ENCODE measurements at regions not wholly inside any gene's neighbourhood (a gene's known extent, or its start where the extent isn't known, plus 50 kb on each side); places are given as distances from the start of the nearest gene placed in this dataset.

DNA sequence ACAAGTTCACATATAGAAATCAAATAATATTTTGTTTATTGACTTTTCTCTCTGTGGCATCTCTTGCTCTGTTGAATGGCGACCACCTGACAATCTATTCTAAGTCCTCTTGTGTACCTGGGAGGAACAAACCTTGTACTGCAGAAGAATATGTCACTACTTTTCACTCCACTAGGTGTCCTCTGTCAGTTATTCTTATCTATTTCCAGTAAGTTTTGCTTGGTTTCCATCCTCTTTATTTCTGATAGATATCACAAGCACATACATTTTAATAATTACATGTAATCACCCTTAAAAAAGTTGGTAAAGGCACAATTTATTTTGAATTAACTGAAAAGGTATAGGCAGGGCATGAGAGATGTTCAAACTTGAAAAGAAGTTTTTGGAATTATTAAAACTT, 238.4 kb downstream of the SNCA start:
- DNase-seq: peak; percentile 62

GRCh38 chr4:89595125-89595789, 241.7 kb downstream of the SNCA start:
- DNase-seq: no peak

DNA sequence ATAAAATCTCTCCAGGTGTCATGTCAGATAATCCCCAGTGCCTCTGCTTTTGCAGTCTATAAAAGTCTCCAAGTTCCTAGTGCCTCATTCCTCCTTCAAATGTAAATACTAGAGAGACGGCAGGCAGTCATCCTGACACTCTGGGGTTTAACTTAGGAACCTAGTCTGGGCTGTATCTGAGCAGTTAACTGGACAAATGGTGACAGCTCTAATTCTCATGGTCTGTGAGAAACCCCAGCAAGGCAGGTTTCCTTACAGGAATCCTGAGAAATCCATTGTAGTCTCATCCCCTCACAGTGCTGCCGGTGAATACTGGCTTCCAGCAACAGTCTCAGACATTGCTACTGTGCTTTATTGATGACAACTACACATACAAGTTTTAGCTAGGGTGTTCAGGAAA, 246.8 kb downstream of the SNCA start:
- no peak for DNase-seq

GRCh38 chr4:89588421-89588820, 248.5 kb downstream of the SNCA start:
- no peak for DNase-seq

DNA sequence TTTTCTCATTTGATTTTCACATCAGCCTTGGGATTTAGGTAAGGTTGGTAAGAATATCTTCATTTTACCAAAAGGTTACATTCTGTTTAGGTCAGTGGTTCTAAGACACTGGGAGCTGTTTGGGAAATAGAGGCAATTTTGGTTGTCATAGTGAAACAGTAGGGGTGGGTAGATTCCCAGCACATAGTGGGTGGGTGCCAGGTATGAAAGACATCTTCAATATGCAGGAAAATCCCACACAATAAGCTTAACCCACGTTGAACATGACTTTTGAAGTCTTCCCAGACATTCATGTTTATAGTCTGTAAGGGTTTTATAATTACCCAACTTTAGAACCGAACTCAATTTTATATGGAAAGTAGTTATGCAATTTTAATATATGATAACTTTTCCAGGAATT, 249.6 kb downstream of the SNCA start:
- no peak for DNase-seq

GRCh38 chr4:89586864-89587263, 250.1 kb downstream of the SNCA start:
- peak; percentile 58 for DNase-seq

GRCh38 chr4:89586318-89586717, 250.6 kb downstream of the SNCA start:
- DNase-seq: no peak

DNA sequence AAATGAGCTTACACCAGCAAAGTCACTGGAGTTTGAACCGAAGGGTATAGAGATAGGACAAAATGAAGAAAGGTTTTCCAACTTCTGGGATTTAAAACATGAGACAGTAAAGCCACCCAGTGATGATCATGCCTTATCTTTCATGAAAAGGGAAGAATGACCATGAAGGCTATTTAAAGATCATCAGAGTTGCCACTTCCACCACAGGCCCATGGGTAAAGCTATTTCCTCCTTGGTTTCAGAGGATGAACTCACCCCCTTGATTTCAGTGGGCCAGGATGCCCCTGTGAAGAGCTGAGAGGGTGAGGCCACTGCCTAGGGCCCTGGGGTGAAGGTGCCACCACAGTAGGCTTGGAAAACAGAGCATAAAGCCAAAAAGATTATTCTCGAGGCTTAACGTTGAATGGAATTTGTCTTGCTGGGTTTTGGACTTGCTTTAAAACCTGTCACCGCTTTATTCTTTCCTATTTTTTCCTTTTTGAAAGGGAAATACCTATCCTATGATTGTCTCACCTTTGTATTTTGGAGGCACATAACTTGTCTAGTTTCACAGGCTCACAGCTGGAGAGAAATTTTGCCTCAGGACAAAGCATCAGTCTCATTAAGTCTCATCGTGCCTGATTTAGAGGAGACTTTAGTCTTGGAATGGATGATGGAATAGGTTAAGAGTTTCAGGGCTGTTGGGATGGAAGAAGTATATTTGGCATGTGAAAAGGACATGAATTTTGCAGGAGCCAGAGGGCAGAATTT, 254.0 kb downstream of the SNCA start:
- DNase-seq: no peak

- DNase-seq: no peak
These were observed 257.2 kb downstream of the SNCA start for GRCh38 chr4:89579771-89580170.

DNA sequence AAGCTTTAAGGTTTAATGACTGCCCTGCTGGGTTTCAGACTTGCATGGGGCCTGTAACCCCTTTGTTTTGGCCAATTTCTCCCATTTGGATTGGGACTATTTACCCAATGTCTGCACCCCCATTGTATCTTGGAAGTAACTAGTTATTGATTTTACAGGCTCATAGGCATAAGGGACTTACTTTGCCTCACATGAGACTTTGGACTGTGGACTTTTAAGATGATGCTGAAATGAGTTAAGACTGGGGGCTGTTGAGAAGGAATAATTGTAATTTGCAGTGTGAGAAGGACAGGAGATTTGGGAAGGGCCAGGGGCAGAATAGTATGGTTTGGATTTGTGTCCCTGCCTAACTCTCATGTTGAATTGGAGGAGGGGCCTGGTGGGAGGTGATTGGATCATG, 260.7 kb downstream of the SNCA start:
- DNase-seq: no peak

GRCh38 chr4:89575840-89576239, 261.1 kb downstream of the SNCA start:
- DNase-seq: no peak

GRCh38 chr4:89574176-89574575, 262.8 kb downstream of the SNCA start:
- no peak for DNase-seq

DNA sequence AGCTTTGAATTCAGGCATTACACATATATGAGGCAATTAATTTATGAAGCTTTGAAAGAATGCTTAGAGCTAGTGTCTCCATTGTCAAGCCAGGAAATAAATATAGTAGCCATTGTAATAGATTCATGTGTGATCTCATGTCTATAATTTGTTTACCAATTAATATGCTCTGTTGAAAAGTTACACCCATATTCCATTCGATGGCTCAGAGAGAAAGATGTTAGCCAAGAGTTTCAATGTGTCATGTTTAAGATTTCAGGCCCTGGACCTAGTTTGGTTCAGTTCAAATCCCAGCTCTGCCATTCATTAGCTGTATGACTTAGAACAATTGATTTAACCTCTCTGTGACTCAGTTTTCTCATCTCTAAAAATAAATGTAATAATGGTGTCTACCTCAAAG, 263.3 kb downstream of the SNCA start:
- DNase-seq: no peak

DNA sequence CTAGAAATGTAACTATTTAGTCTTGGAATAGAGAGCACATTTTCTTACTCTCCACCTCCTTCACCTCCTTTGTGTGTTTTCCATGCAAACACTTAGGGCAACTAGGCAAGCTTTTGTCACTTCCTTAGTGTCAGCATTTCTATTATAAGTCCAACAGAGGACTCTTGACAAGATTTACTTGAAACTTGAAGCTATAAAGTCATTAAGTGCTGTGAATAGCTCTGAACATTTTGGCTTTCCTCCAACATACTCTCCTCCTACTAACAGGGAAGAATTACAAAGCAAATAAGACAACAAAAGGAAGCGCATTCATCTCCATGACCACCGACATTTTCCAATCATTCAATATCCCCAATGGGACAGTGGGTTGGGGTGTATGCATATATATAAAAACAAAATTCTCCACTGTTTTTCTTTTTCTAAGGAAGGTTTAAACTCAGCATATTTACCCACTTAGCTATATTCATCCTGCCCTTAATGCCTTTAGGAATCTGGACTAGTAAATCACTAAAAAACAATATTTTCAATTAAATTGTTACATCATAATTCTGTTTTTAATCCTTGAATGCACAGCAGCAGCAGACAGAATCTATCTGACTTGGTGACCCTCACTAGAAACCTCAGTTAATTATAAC, 264.6 kb downstream of the SNCA start:
- no peak for DNase-seq

GRCh38 chr4:89570931-89571330, 263.3 kb upstream of the GPRIN3 start:
- peak; percentile 42 for DNase-seq

DNA sequence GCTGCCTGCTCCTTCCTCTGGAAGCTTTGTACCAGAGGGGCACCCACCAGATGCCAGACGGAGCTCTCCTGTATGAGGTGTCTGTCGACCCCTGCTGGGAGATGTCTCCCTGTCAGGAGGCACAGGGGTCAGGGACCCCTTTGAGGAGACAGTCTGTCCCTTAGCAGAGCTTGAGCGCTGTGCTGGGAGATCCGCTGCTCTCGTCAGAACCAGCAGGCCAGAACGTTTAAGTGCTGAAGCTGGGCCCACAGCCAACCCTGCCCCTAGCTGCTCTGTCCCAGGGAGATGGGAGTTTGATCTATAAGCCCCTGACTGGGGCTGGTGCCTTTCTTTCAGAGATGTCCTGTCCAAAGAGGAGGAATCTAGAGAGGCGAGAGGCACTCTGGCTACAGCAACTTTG, 260.3 kb upstream of the GPRIN3 start:
- no peak for DNase-seq

DNA sequence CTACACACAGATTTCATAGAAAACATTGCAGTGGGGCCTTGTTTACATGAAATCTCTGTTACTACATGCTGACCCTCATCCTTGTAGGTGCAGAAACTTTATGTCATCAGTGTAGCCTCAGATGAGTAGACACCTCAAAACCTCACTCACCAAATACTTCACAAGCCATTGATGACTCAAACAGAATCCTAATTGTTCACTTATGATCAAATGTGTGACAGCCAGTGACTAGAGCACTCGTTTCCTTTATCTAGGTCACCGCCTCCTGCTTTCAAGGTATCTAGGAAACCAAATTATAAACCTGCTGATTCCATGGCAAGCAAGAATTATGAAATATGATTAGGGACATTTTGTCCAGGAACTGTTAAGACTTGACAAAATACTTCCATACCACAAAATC, 255.8 kb upstream of the GPRIN3 start:
- no peak for DNase-seq

GRCh38 chr4:89562746-89563145, 255.1 kb upstream of the GPRIN3 start:
- no peak for DNase-seq

DNA sequence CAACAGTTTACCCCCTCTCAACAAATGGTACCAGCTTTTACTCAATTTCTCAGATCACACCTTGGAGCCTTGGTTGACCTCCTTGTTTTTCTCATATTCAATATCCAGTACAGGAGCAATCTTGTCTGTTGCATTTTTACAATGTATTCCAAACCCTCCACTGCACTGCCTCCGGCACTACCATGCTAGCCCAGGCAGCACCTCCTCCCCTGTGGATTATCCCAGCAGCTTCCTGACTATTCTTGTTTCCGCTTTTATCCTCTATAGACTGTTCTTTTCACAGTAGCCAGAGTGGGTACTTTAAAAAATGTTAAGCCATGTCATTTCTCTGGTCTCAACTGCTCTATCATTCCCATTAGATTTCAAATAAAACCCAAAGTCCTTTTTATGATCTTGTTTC, 253.4 kb upstream of the GPRIN3 start:
- no peak for DNase-seq

- peak; percentile 18 for DNase-seq
These were observed 250.5 kb upstream of the GPRIN3 start for GRCh38 chr4:89558147-89558546.

- DNase-seq: no peak
These were observed 249.2 kb upstream of the GPRIN3 start for GRCh38 chr4:89556601-89557305.

GRCh38 chr4:89551191-89551590, 243.6 kb upstream of the GPRIN3 start:
- DNase-seq: no peak

GRCh38 chr4:89549907-89550306, 242.3 kb upstream of the GPRIN3 start:
- DNase-seq: no peak

DNA sequence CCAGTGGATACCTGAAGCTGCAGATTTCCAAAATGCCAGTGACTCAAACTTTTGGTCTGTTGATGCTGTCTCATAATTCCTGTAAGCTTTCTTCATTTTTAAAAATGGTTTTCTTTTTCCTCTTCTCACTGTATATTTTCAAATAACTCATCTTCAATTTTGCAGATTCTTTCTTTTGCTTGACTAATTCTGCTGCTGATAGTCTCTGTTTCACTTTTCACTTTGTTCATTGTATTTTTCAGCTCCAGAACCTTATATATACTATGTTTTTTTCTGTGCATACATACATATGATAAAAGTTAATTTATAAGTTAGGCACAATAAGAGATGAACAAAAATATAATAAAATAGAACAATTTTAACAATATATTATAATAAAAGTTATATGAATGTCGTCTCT, 237.7 kb upstream of the GPRIN3 start:
- no peak for DNase-seq

Measured in hematopoietic multipotent progenitor cell treated with erythropoietin and hydrocortisone succinate and interleukin-3 and kit ligand, for 6 days (in vitro differentiated cells).